NCI-H526 treated with DMSO at 0.1 percent for 48 hours (cell line): ENCODE measurements at regions not wholly inside any gene's neighbourhood (a gene's known extent, or its start where the extent isn't known, plus 50 kb on each side); places are given as distances from the start of the nearest gene placed in this dataset.

Source experiments
- DNase-seq: peaks from one replicate; lab custom pipeline; 2025; lab: John Stamatoyannopoulos, UW

GRCh38 chr1:221431068-221431651 lies 310.7 kb downstream of the DUSP10 start:
- no peak for DNase-seq

GRCh38 chr1:221431961-221432360 lies 309.9 kb downstream of the DUSP10 start:
- no peak for DNase-seq

- peak; percentile 11 for DNase-seq
Observed at GRCh38 chr1:221435504-221435904, 306.4 kb downstream of the DUSP10 start.

- DNase-seq, result no peak
Observed at GRCh38 chr1:221437171-221437570, 304.7 kb downstream of the DUSP10 start.

GRCh38 chr1:221437926-221438325 lies 304.0 kb downstream of the DUSP10 start:
- DNase-seq, result no peak

- DNase-seq, result no peak
Observed at GRCh38 chr1:221439008-221439746, 302.7 kb downstream of the DUSP10 start.

- no peak for DNase-seq
Observed at GRCh38 chr1:221439747-221440501, 302.0 kb downstream of the DUSP10 start.

GRCh38 chr1:221440658-221441057 lies 301.2 kb downstream of the DUSP10 start:
- DNase-seq, result no peak

- no peak for DNase-seq
Observed at GRCh38 chr1:221442056-221442455, 299.8 kb downstream of the DUSP10 start.

GRCh38 chr1:221444346-221444745 lies 297.5 kb downstream of the DUSP10 start:
- DNase-seq, result no peak

GRCh38 chr1:221448585-221449175 lies 293.2 kb downstream of the DUSP10 start:
- DNase-seq, result no peak

GRCh38 chr1:221449194-221449593 lies 292.7 kb downstream of the DUSP10 start:
- no peak for DNase-seq

- DNase-seq, result no peak
Observed at GRCh38 chr1:221449801-221450470, 292.0 kb downstream of the DUSP10 start.

- DNase-seq, result no peak
Observed at GRCh38 chr1:221451741-221452140, 290.1 kb downstream of the DUSP10 start.

- DNase-seq, result no peak
Observed at GRCh38 chr1:221454096-221454495, 287.8 kb downstream of the DUSP10 start.

GRCh38 chr1:221456918-221457317 lies 285.0 kb downstream of the DUSP10 start:
- no peak for DNase-seq

- DNase-seq, result no peak
Observed at GRCh38 chr1:221457685-221458446, 284.0 kb downstream of the DUSP10 start.

GRCh38 chr1:221458447-221459156 lies 283.3 kb downstream of the DUSP10 start:
- no peak for DNase-seq

- DNase-seq, result no peak
Observed at GRCh38 chr1:221459558-221459957, 282.3 kb downstream of the DUSP10 start.

GRCh38 chr1:221462345-221462744 lies 279.5 kb downstream of the DUSP10 start:
- DNase-seq, result no peak

GRCh38 chr1:221468546-221468945 lies 273.3 kb downstream of the DUSP10 start:
- DNase-seq, result no peak
